Left cardiac atrium (tissue), 4 donors: ENCODE measurements at regions not wholly inside any gene's neighbourhood (a gene's known extent, or its start where the extent isn't known, plus 50 kb on each side); places are given as distances from the start of the nearest gene placed in this dataset.

Experiments
- ATAC-seq, 2 donors: fragments of 200-7000 bp; cut with Tn5 transposase; one replicate each; pipeline ENCODE4 v1.9.1; 2020; ENCODE audit warnings: mild to moderate bottlenecking in 2 of 2, moderate library complexity in 2 of 2
- DNase-seq: peaks from one replicate; pipeline ENCODE4 v3.0.0-alpha.2; 2020
- intact Hi-C, 2 donors: fragments of 100-400 bp; cut with DNase I; formaldehyde crosslinking; loops; one replicate each; pipeline versions ENCODE4 v1.14.1 to v1.15.1; 2022 to 2023
- microRNA-seq, 2 donors: library from miRNA; unstranded; fragments of <30 nt; microRNA quantifications; one replicate each; pipeline ENCODE4 v1.2.0, GENCODE V29; 2020
- donor health status: DM: no; HTN: yes; CAD: no.
- donor health status: DM: no; HTN: yes; CAD: no; lungs with severe emphysema.
- donor health status: DM: yes; HTN: yes; CAD: no.
- donor health status: Dilated cardiomyopathy.

DNA sequence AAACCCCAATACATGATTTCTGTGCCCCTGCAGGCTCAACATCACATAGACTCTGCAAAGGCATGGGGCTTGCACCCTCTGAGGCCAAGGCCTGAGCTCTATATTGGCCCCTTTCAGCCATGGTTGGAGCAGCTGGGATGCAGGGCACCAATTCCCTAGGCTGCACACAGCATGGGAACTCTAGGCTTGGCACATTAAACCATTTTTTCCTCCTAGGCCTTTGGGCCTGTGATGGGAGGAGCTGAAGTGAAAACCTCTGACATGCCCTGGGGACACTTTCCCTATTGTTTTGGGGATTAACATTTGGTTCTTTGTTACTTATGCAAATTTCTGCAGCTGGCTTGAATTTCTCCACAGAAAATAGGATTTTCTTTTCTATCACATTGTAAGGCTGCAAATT, 1629.5 kb downstream of the OTOL1 start:
- DNase-seq (no peak), ATAC-seq (no peak)
- intact Hi-C loops = no loop called here

Small RNA genes in the stretch of these regions (microRNA-seq; reads per million reads assigned to microRNA genes)
- 0 to 0.82 reads per million in 2 donors for gene MIR1263
